ENCODE measurements at regions not wholly inside any gene's neighbourhood (a gene's known extent, or its start where the extent isn't known, plus 50 kb on each side); places are given as distances from the start of the nearest gene placed in this dataset.
"Not testable (repeated sequence)": the region's sequence is repeated elsewhere in the genome, so short reads cannot be mapped to it uniquely, and the experiment has no call there.

- Mint-ChIP-seq H3K27ac (peak overlapping the region; percentile 18), H3K4me1 (ENCODE audit: low read depth) (peaks cover 27% of the 10 kb centered on the region), H3K9me3 (no peaks in the 10 kb centered on the region), H3K36me3 (ENCODE audit: low read depth) (no peaks in the 10 kb centered on the region), H3K4me3 (no peak overlapping the region), H3K27me3 (peaks cover 35% of the 10 kb centered on the region)
Observed at GRCh38 chr2:8239531-8240088, 442.2 kb upstream of the ID2 start.

- Mint-ChIP-seq H3K27me3 (peaks cover 17% of the 10 kb centered on the region), H3K27ac (no peak overlapping the region), H3K4me3 (no peak overlapping the region), H3K4me1 (ENCODE audit: low read depth) (peaks cover 19% of the 10 kb centered on the region), H3K36me3 (ENCODE audit: low read depth) (peaks cover 9% of the 10 kb centered on the region), H3K9me3 (peaks cover 7% of the 10 kb centered on the region)
Observed at GRCh38 chr2:8241317-8241716, 440.5 kb upstream of the ID2 start.

GRCh38 chr2:8242739-8243138 lies 439.1 kb upstream of the ID2 start:
- Mint-ChIP-seq H3K36me3 (ENCODE audit: low read depth) (peaks cover 13% of the 10 kb centered on the region), H3K4me3 (no peak overlapping the region), H3K9me3 (peaks cover 20% of the 10 kb centered on the region), H3K27me3 (peaks cover 7% of the 10 kb centered on the region), H3K27ac (no peak overlapping the region), H3K4me1 (ENCODE audit: low read depth) (peaks cover 19% of the 10 kb centered on the region)

- peaks cover 20% of the 10 kb centered on the region for H3K9me3 Mint-ChIP-seq
- peaks cover 13% of the 10 kb centered on the region for H3K36me3 Mint-ChIP-seq (ENCODE audit: low read depth)
- H3K4me3 Mint-ChIP-seq = no peak overlapping the region
- H3K4me1 Mint-ChIP-seq (ENCODE audit: low read depth) = peaks cover 13% of the 10 kb centered on the region
- H3K27ac Mint-ChIP-seq = no peak overlapping the region
- peaks cover 3% of the 10 kb centered on the region for H3K27me3 Mint-ChIP-seq
Observed at GRCh38 chr2:8243748-8244400, 438.0 kb upstream of the ID2 start.

GRCh38 chr2:8244639-8245038 lies 437.2 kb upstream of the ID2 start:
- Mint-ChIP-seq H3K36me3 (ENCODE audit: low read depth) (peaks cover 13% of the 10 kb centered on the region), H3K9me3 (peaks cover 20% of the 10 kb centered on the region), H3K4me3 (no peak overlapping the region), H3K27ac (no peak overlapping the region), H3K4me1 (ENCODE audit: low read depth) (peaks cover 6% of the 10 kb centered on the region), H3K27me3 (no peaks in the 10 kb centered on the region)

GRCh38 chr2:8246137-8246536 lies 435.7 kb upstream of the ID2 start:
- H3K4me3 Mint-ChIP-seq = no peak overlapping the region
- H3K4me1 Mint-ChIP-seq (ENCODE audit: low read depth) = no peaks in the 10 kb centered on the region
- peaks cover 24% of the 10 kb centered on the region for H3K9me3 Mint-ChIP-seq
- H3K27ac Mint-ChIP-seq = no peak overlapping the region
- peaks cover 6% of the 10 kb centered on the region for H3K27me3 Mint-ChIP-seq
- peaks cover 16% of the 10 kb centered on the region for H3K36me3 Mint-ChIP-seq (ENCODE audit: low read depth)

GRCh38 chr2:8247905-8248622 lies 433.8 kb upstream of the ID2 start:
- H3K27ac Mint-ChIP-seq = no peak overlapping the region
- no peak overlapping the region for H3K4me3 Mint-ChIP-seq
- peaks cover 16% of the 10 kb centered on the region for H3K36me3 Mint-ChIP-seq (ENCODE audit: low read depth)
- H3K9me3 Mint-ChIP-seq = peaks cover 24% of the 10 kb centered on the region
- no peaks in the 10 kb centered on the region for H3K4me1 Mint-ChIP-seq (ENCODE audit: low read depth)
- peaks cover 6% of the 10 kb centered on the region for H3K27me3 Mint-ChIP-seq

- H3K4me1 Mint-ChIP-seq (ENCODE audit: low read depth) = no peaks in the 10 kb centered on the region
- H3K9me3 Mint-ChIP-seq = peaks cover 24% of the 10 kb centered on the region
- H3K4me3 Mint-ChIP-seq = no peak overlapping the region
- no peak overlapping the region for H3K27ac Mint-ChIP-seq
- H3K36me3 Mint-ChIP-seq (ENCODE audit: low read depth) = peaks cover 16% of the 10 kb centered on the region
- peaks cover 6% of the 10 kb centered on the region for H3K27me3 Mint-ChIP-seq
Observed at GRCh38 chr2:8248623-8248957, 433.3 kb upstream of the ID2 start.

- Mint-ChIP-seq H3K4me3 (no peak overlapping the region), H3K4me1 (ENCODE audit: low read depth) (peaks cover 4% of the 10 kb centered on the region), H3K27ac (no peak overlapping the region), H3K9me3 (peaks cover 24% of the 10 kb centered on the region), H3K27me3 (peaks cover 6% of the 10 kb centered on the region), H3K36me3 (ENCODE audit: low read depth) (peaks cover 16% of the 10 kb centered on the region)
Observed at GRCh38 chr2:8249141-8249540, 432.7 kb upstream of the ID2 start.

GRCh38 chr2:8249769-8250168 lies 432.1 kb upstream of the ID2 start:
- Mint-ChIP-seq H3K4me3 (no peak overlapping the region), H3K27me3 (peaks cover 6% of the 10 kb centered on the region), H3K36me3 (ENCODE audit: low read depth) (peaks cover 16% of the 10 kb centered on the region), H3K9me3 (peaks cover 24% of the 10 kb centered on the region), H3K4me1 (ENCODE audit: low read depth) (peaks cover 8% of the 10 kb centered on the region), H3K27ac (no peak overlapping the region)

- peaks cover 23% of the 10 kb centered on the region for H3K9me3 Mint-ChIP-seq
- not testable (repeated sequence) for H3K27me3 Mint-ChIP-seq
Observed at GRCh38 chr2:8250290-8250689, 431.6 kb upstream of the ID2 start.

GRCh38 chr2:8251291-8251690 lies 430.6 kb upstream of the ID2 start:
- peaks cover 13% of the 10 kb centered on the region for H3K4me1 Mint-ChIP-seq (ENCODE audit: low read depth)
- H3K36me3 Mint-ChIP-seq (ENCODE audit: low read depth) = peaks cover 7% of the 10 kb centered on the region
- H3K9me3 Mint-ChIP-seq = peaks cover 17% of the 10 kb centered on the region
- peaks cover 9% of the 10 kb centered on the region for H3K27me3 Mint-ChIP-seq
- H3K27ac Mint-ChIP-seq = no peak overlapping the region
- no peak overlapping the region for H3K4me3 Mint-ChIP-seq

More at GRCh38 chr2:8250290-8250689, 431.6 kb upstream of the ID2 start:
- H3K4me1 Mint-ChIP-seq (ENCODE audit: low read depth); H3K4me3 Mint-ChIP-seq; H3K27ac Mint-ChIP-seq: not testable (repeated sequence)
- peaks cover 15% of the 10 kb centered on the region for H3K36me3 Mint-ChIP-seq (ENCODE audit: low read depth)

GRCh38 chr2:8251856-8252255 lies 430.0 kb upstream of the ID2 start:
- Mint-ChIP-seq H3K27me3 (peaks cover 9% of the 10 kb centered on the region), H3K27ac (no peak overlapping the region), H3K4me3 (no peak overlapping the region), H3K36me3 (ENCODE audit: low read depth) (peaks cover 3% of the 10 kb centered on the region), H3K9me3 (peaks cover 11% of the 10 kb centered on the region), H3K4me1 (ENCODE audit: low read depth) (peaks cover 13% of the 10 kb centered on the region)

- H3K27me3 Mint-ChIP-seq = peaks cover 9% of the 10 kb centered on the region
- H3K9me3 Mint-ChIP-seq = peaks cover 4% of the 10 kb centered on the region
- H3K4me3 Mint-ChIP-seq = no peak overlapping the region
- H3K4me1 Mint-ChIP-seq (ENCODE audit: low read depth) = peaks cover 13% of the 10 kb centered on the region
- no peak overlapping the region for H3K27ac Mint-ChIP-seq
- peaks cover 3% of the 10 kb centered on the region for H3K36me3 Mint-ChIP-seq (ENCODE audit: low read depth)
Observed at GRCh38 chr2:8252997-8253694, 428.7 kb upstream of the ID2 start.

- Mint-ChIP-seq H3K9me3 (peaks cover 4% of the 10 kb centered on the region), H3K36me3 (ENCODE audit: low read depth) (peaks cover 3% of the 10 kb centered on the region), H3K27ac (no peak overlapping the region), H3K4me3 (peak overlapping the region; percentile 6), H3K27me3 (peaks cover 9% of the 10 kb centered on the region), H3K4me1 (ENCODE audit: low read depth) (peaks cover 13% of the 10 kb centered on the region)
Observed at GRCh38 chr2:8253781-8254180, 428.1 kb upstream of the ID2 start.
